Mucosa of stomach (tissue), 1 donor: ENCODE measurements at regions not wholly inside any gene's neighbourhood (a gene's known extent, or its start where the extent isn't known, plus 50 kb on each side); places are given as distances from the start of the nearest gene placed in this dataset.
A peak's percentile ranks its signal among the peaks of the same experiment; 100 is the strongest.
"Not testable (repeated sequence)": the region's sequence is repeated elsewhere in the genome, so short reads cannot be mapped to it uniquely, and the experiment has no call there.

ENCODE experiments used
- H3K27me3 ChIP-seq: one replicate; pipeline ENCODE4 v1.7.0; 2013; ENCODE audit warnings: mild to moderate bottlenecking, low read length; ENCODE audit not compliant: control insufficient read depth, insufficient read depth
- H3K36me3 ChIP-seq: one replicate; pipeline ENCODE4 v1.7.0; 2013; ENCODE audit warnings: low read length; ENCODE audit not compliant: control insufficient read depth, insufficient read depth
- H3K4me1 ChIP-seq: one replicate; pipeline ENCODE4 v1.7.0; 2013; ENCODE audit warnings: mild to moderate bottlenecking, low read length; ENCODE audit not compliant: control insufficient read depth, insufficient read depth
- H3K4me3 ChIP-seq: one replicate; pipeline ENCODE4 v1.7.0; 2013; ENCODE audit warnings: low read length
- H3K9ac ChIP-seq: one replicate; pipeline ENCODE4 v1.7.0; 2013; ENCODE audit warnings: mild to moderate bottlenecking, low read length, moderate library complexity
- H3K9me3 ChIP-seq: one replicate; pipeline ENCODE4 v1.7.0; 2013; ENCODE audit warnings: mild to moderate bottlenecking, low read length, moderate library complexity; ENCODE audit not compliant: control insufficient read depth
- donor health status: Pancreatic carcinoma.

- peaks cover 8% of the 10 kb centered on the region for H3K4me1 ChIP-seq
- no peak overlapping the region for H3K4me3 ChIP-seq
- H3K9me3 ChIP-seq: no peaks in the 10 kb centered on the region
- no peaks in the 10 kb centered on the region for H3K36me3 ChIP-seq
- H3K27me3 ChIP-seq: no peaks in the 10 kb centered on the region
- H3K9ac ChIP-seq: no peak overlapping the region
Observed at GRCh38 chr1:182163821-182164223, 102.3 kb upstream of the ZNF648 start.

- Histone ChIP-seq H3K9me3 (no peaks in the 10 kb centered on the region), H3K36me3 (no peaks in the 10 kb centered on the region), H3K27me3 (no peaks in the 10 kb centered on the region), H3K4me3 (no peak overlapping the region), H3K9ac (no peak overlapping the region), H3K4me1 (peaks cover 5% of the 10 kb centered on the region)
Observed at GRCh38 chr1:182159443-182159842, 97.9 kb upstream of the ZNF648 start.

DNA sequence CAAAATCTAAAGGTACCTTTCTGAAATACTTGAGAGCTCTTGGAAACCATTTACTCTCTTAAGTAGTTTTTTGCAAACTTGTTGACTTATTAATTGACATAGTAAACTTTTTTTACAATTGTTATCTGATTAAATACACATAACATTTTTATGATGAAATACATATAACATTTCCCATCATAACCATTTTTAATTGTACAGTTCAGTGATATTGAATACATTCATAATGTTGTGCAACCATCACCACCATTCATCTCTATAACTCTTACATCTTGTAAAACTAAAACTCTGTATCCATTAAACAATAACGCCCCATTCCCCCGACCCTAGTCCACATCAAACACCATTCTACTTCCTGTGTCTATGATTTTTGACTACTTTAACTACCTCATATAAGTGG is 95.7 kb upstream of the ZNF648 start:
- H3K36me3 ChIP-seq: no peaks in the 10 kb centered on the region
- no peaks in the 10 kb centered on the region for H3K27me3 ChIP-seq
- H3K9me3 ChIP-seq: no peaks in the 10 kb centered on the region
- H3K4me1 ChIP-seq: no peaks in the 10 kb centered on the region
- H3K4me3 ChIP-seq: no peak overlapping the region
- no peak overlapping the region for H3K9ac ChIP-seq

DNA sequence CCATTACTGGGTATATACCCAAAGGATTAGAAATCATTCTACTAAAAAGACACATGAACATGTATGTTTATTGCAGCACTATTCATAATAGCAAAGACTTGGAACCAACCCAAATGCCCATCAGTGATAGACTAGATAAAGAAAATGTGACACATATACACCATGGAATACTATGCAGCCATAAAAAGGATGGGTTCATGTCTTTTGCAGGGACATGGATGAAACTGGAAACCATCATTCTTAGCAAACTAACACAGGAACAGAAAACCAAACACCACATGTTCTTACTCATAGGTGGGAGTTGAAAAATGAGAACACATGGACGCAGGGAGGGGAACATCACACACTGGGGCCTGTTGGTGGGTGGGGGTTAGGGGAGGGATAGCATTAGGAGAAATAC is 92.9 kb upstream of the ZNF648 start:
- H3K9ac ChIP-seq, H3K27me3 ChIP-seq, H3K36me3 ChIP-seq, H3K4me3 ChIP-seq, H3K4me1 ChIP-seq, H3K9me3 ChIP-seq: not testable (repeated sequence)

GRCh38 chr1:182149411-182149965 is 88.0 kb upstream of the ZNF648 start:
- Histone ChIP-seq H3K27me3 (no peaks in the 10 kb centered on the region), H3K9me3 (no peaks in the 10 kb centered on the region), H3K4me3 (no peak overlapping the region), H3K4me1 (peaks cover 21% of the 10 kb centered on the region), H3K9ac (no peak overlapping the region), H3K36me3 (no peaks in the 10 kb centered on the region)

DNA sequence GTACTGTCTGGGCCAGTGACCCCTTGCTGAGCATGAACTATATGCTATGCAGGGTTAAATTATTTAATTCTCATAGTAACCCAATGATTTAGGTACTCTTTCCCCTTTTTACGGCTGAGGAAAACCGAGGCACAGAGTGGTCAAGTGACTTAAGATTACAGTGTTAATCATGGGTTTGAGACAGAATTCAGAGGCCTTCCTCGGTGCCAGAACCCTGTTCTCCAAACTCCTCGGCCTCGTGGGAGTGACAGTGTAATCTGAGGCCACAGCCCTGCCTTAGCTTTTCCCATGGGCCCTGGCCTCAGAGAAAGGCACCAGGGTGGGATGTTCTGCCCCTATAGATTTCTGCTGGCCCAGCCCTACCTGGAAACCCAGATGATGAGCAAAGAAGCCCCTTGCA is 86.4 kb upstream of the ZNF648 start:
- no peaks in the 10 kb centered on the region for H3K36me3 ChIP-seq
- no peaks in the 10 kb centered on the region for H3K27me3 ChIP-seq
- H3K4me1 ChIP-seq: peaks cover 36% of the 10 kb centered on the region
- H3K4me3 ChIP-seq: no peak overlapping the region
- no peaks in the 10 kb centered on the region for H3K9me3 ChIP-seq
- H3K9ac ChIP-seq: no peak overlapping the region

- H3K4me1 ChIP-seq: peaks cover 38% of the 10 kb centered on the region
- no peak overlapping the region for H3K9ac ChIP-seq
- H3K4me3 ChIP-seq: no peak overlapping the region
- H3K9me3 ChIP-seq: no peaks in the 10 kb centered on the region
- no peaks in the 10 kb centered on the region for H3K36me3 ChIP-seq
- H3K27me3 ChIP-seq: no peaks in the 10 kb centered on the region
Observed at GRCh38 chr1:182147136-182147820, 85.8 kb upstream of the ZNF648 start.

- Histone ChIP-seq H3K9ac (no peak overlapping the region), H3K4me3 (no peak overlapping the region), H3K9me3 (no peaks in the 10 kb centered on the region), H3K27me3 (no peaks in the 10 kb centered on the region), H3K36me3 (no peaks in the 10 kb centered on the region), H3K4me1 (peaks cover 38% of the 10 kb centered on the region)
Observed at GRCh38 chr1:182146286-182146685, 84.8 kb upstream of the ZNF648 start.

DNA sequence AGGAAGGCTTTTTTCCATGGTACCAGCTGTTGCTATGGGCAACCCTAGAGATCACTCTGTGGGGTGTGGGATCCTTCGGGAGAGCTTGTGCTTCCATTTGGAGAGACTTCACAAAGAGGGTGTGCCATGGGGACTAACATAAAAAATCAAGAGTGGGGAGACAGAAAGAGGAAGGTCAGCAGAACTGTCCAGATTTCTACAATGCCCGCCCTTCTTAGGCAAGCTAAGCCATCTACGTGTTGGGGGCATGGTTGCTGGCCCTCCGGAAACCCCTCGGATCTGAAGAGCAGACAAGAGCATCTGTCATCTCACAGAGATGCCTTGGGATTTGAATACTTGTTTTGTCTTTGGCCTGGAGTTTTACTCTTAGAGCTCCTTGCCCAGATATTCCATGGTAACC is 83.9 kb upstream of the ZNF648 start:
- Histone ChIP-seq H3K9ac (peak overlapping the region; percentile 71), H3K4me3 (no peak overlapping the region), H3K4me1 (peaks cover 38% of the 10 kb centered on the region)

GRCh38 chr1:182144646-182145030 is 83.1 kb upstream of the ZNF648 start:
- H3K9me3 ChIP-seq: no peaks in the 10 kb centered on the region
- H3K36me3 ChIP-seq: no peaks in the 10 kb centered on the region
- peaks cover 38% of the 10 kb centered on the region for H3K4me1 ChIP-seq
- peak overlapping the region; percentile 71 for H3K9ac ChIP-seq
- no peaks in the 10 kb centered on the region for H3K27me3 ChIP-seq
- H3K4me3 ChIP-seq: no peak overlapping the region

More for the DNA sequence above, 83.9 kb upstream of the ZNF648 start:
- Histone ChIP-seq H3K27me3 (no peaks in the 10 kb centered on the region), H3K36me3 (no peaks in the 10 kb centered on the region), H3K9me3 (no peaks in the 10 kb centered on the region)

DNA sequence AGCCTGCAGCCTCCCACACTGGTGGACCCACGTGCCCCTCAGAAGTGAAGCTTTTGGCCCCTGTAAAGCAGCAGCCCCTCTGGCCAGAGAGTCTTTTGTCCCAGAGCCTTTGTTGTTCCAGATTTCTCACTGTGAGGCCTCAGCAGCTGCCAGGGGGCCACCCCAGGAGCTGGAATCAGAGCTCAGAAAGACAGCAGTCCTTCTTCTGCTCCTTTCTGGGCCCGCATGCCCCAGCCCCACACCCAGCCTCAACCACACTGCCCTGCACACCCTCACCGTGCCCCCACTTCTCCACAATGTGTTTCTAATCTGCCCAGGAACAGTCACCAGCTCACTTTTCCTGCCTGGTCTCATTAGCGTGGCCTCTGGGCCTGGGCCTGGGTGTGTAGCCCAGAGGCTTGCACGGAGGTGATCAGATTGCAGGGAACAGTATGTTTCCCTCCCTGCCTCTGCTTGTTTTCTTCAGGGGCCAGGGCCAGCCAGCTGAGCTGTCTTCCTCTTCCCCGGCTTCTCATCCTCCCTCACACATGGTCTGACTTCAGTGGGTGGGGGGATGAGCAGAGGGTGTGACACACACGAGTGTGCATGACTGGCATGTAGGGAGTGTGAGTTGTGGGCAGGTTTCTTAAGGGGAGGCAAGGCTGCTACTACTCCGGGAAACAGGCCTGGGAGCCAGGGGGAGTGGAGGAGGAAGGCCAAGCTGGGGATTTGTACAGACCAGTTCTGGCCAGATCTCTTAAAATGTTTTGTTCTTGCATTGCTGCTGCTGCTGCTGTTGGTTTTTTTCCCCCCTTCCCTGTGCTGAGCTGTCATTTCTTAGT is 82.5 kb upstream of the ZNF648 start:
- Histone ChIP-seq H3K9me3 (no peaks in the 10 kb centered on the region), H3K9ac (peak overlapping the region; percentile 71), H3K36me3 (no peaks in the 10 kb centered on the region), H3K4me1 (peaks cover 38% of the 10 kb centered on the region), H3K4me3 (peak overlapping the region; percentile 0), H3K27me3 (no peaks in the 10 kb centered on the region)

GRCh38 chr1:182143154-182143657 is 81.7 kb upstream of the ZNF648 start:
- H3K9ac ChIP-seq: peak overlapping the region; percentile 71

More at GRCh38 chr1:182143154-182143657, 81.7 kb upstream of the ZNF648 start:
- H3K4me3 ChIP-seq: no peak overlapping the region
- no peaks in the 10 kb centered on the region for H3K27me3 ChIP-seq
- no peaks in the 10 kb centered on the region for H3K9me3 ChIP-seq
- peaks cover 38% of the 10 kb centered on the region for H3K4me1 ChIP-seq
- no peaks in the 10 kb centered on the region for H3K36me3 ChIP-seq
